DMS53 (cell line): ENCODE measurements at regions not wholly inside any gene's neighbourhood (a gene's known extent, or its start where the extent isn't known, plus 50 kb on each side); places are given as distances from the start of the nearest gene placed in this dataset.
"Not testable (repeated sequence)": the region's sequence is repeated elsewhere in the genome, so short reads cannot be mapped to it uniquely, and the experiment has no call there.

Experiments
- DNase-seq: peaks from one replicate; lab custom pipeline; 2025; lab: John Stamatoyannopoulos, UW

- no peak for DNase-seq
These were observed 644.7 kb upstream of the DPP6 start for GRCh38 chr7:153407291-153408046.

- DNase-seq: no peak
These were observed 643.5 kb upstream of the DPP6 start for GRCh38 chr7:153408360-153409335.

- DNase-seq: not testable (repeated sequence)
These were observed 642.4 kb upstream of the DPP6 start for GRCh38 chr7:153409567-153410342.

GRCh38 chr7:153410997-153411642 is 641.1 kb upstream of the DPP6 start:
- DNase-seq: not testable (repeated sequence)

GRCh38 chr7:153412114-153412823 is 639.9 kb upstream of the DPP6 start:
- not testable (repeated sequence) for DNase-seq

- not testable (repeated sequence) for DNase-seq
These were observed 639.4 kb upstream of the DPP6 start for GRCh38 chr7:153412824-153413198.

- DNase-seq: no peak
These were observed 639.0 kb upstream of the DPP6 start for GRCh38 chr7:153413199-153413539.

GRCh38 chr7:153413540-153414287 is 638.5 kb upstream of the DPP6 start:
- no peak for DNase-seq

GRCh38 chr7:153414288-153414629 is 637.9 kb upstream of the DPP6 start:
- DNase-seq: no peak

GRCh38 chr7:153415632-153416031 is 636.6 kb upstream of the DPP6 start:
- no peak for DNase-seq

GRCh38 chr7:153422291-153423209 is 629.6 kb upstream of the DPP6 start:
- no peak for DNase-seq

GRCh38 chr7:153423210-153423590 is 629.0 kb upstream of the DPP6 start:
- no peak for DNase-seq

- no peak for DNase-seq
These were observed 621.3 kb upstream of the DPP6 start for GRCh38 chr7:153430931-153431330.

GRCh38 chr7:153432063-153432462 is 620.1 kb upstream of the DPP6 start:
- no peak for DNase-seq

- no peak for DNase-seq
These were observed 619.0 kb upstream of the DPP6 start for GRCh38 chr7:153433223-153433622.

- DNase-seq: no peak
These were observed 611.5 kb upstream of the DPP6 start for GRCh38 chr7:153440715-153441114.

- no peak for DNase-seq
These were observed 609.0 kb upstream of the DPP6 start for GRCh38 chr7:153443032-153443701.

- DNase-seq: no peak
These were observed 607.6 kb upstream of the DPP6 start for GRCh38 chr7:153444641-153445040.

GRCh38 chr7:153445641-153446040 is 606.6 kb upstream of the DPP6 start:
- DNase-seq: no peak
